HG03135 (cell line): ENCODE measurements at regions not wholly inside any gene's neighbourhood (a gene's known extent, or its start where the extent isn't known, plus 50 kb on each side); places are given as distances from the start of the nearest gene placed in this dataset.

ENCODE experiments used
- ATAC-seq: cut with Tn5 transposase; IDR thresholded peaks from one replicate; pipeline ENCODE4 v1.9.1; 2021; ENCODE audit warnings: mild to moderate bottlenecking, moderate library complexity; ENCODE audit not compliant: unreplicated experiment

GRCh38 chr9:14522627-14523379, 170.4 kb downstream of the ZDHHC21 start:
- ATAC-seq: no peak

- no peak for ATAC-seq
Observed at GRCh38 chr9:14520341-14520740, 172.9 kb downstream of the ZDHHC21 start.

GRCh38 chr9:14517154-14517906, 175.9 kb downstream of the ZDHHC21 start:
- ATAC-seq: no peak

- no peak for ATAC-seq
Observed at GRCh38 chr9:14516656-14517055, 176.6 kb downstream of the ZDHHC21 start.

GRCh38 chr9:14515571-14516198, 177.5 kb downstream of the ZDHHC21 start:
- no peak for ATAC-seq

GRCh38 chr9:14515049-14515448, 178.2 kb downstream of the ZDHHC21 start:
- no peak for ATAC-seq

GRCh38 chr9:14512942-14513341, 180.3 kb downstream of the ZDHHC21 start:
- no peak for ATAC-seq

- ATAC-seq: no peak
Observed at GRCh38 chr9:14511452-14511851, 181.8 kb downstream of the ZDHHC21 start.

- no peak for ATAC-seq
Observed at GRCh38 chr9:14508884-14509283, 184.3 kb downstream of the ZDHHC21 start.

- no peak for ATAC-seq
Observed at GRCh38 chr9:14501366-14501765, 187.4 kb upstream of the NFIB start.

- no peak for ATAC-seq
Observed at GRCh38 chr9:14500705-14501104, 186.8 kb upstream of the NFIB start.

GRCh38 chr9:14499976-14500375, 186.0 kb upstream of the NFIB start:
- no peak for ATAC-seq

- ATAC-seq: no peak
Observed at GRCh38 chr9:14498824-14499223, 184.9 kb upstream of the NFIB start.

- ATAC-seq: no peak
Observed at GRCh38 chr9:14497476-14497875, 183.5 kb upstream of the NFIB start.

GRCh38 chr9:14488421-14489190, 174.7 kb upstream of the NFIB start:
- ATAC-seq: no peak

GRCh38 chr9:14487547-14488185, 173.7 kb upstream of the NFIB start:
- ATAC-seq: no peak

GRCh38 chr9:14485366-14485765, 171.4 kb upstream of the NFIB start:
- ATAC-seq: no peak

GRCh38 chr9:14482856-14483255, 168.9 kb upstream of the NFIB start:
- ATAC-seq: no peak

- ATAC-seq: no peak
Observed at GRCh38 chr9:14480526-14480925, 166.6 kb upstream of the NFIB start.

GRCh38 chr9:14479163-14479560, 165.2 kb upstream of the NFIB start:
- ATAC-seq: no peak
